Endometrial microvascular endothelial cells (primary cell): ENCODE measurements at regions not wholly inside any gene's neighbourhood (a gene's known extent, or its start where the extent isn't known, plus 50 kb on each side); places are given as distances from the start of the nearest gene placed in this dataset.
"Not testable (repeated sequence)": the region's sequence is repeated elsewhere in the genome, so short reads cannot be mapped to it uniquely, and the experiment has no call there.

Experiments used
- in situ Hi-C: cut with HindIII; loops from 2 replicates; pipeline ENCODE4 v1.10.0; 2017; ENCODE audit warnings: low sequenced_read_pairs, low pct_unique_long_range_greater_than_20kb; ENCODE audit errors: inconsistent ontology term

DNA sequence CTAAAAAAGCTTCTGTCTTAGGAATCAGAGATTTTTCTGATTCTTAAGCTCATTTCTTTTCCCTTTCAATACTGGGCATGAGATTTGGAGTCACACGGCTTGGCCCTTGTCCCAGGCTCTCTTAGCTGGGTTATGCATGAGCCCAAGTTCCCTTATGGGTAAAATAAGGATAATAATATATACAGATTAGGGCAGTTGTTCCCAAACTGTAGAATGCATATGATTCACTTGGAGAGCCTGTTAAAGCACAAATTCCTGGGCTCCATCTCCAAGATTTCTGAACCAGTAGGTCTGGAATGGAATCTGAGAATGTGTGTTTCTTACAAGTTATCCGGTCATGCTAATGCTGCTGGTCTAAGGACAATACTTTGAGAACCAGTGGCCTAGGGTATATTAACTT, 154.0 kb downstream of the REEP3 start:
- in situ Hi-C loops = no loop called here

DNA sequence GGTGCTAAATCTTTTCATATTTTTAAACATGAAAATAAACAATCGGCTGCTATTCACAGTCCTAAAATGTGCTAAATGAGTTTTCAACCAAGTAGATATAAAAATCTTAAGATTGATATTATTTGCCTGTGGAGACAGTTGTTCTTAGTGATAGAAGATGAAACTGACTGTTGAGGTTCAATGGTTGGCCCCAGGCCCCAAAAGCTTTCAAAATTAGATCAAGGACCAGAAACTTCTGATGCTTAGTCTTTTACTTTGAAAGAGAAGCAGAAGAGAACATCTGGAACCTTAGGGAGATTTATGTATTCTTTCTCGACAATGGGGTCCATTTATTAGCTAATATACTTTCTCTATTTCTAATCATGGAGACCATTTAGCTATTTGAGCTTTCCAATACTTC, 155.8 kb downstream of the REEP3 start:
- in situ Hi-C loops = no loop called here

- in situ Hi-C loops = not testable (repeated sequence)
Measured at GRCh38 chr10:63680545-63680944, 159.3 kb downstream of the REEP3 start.

DNA sequence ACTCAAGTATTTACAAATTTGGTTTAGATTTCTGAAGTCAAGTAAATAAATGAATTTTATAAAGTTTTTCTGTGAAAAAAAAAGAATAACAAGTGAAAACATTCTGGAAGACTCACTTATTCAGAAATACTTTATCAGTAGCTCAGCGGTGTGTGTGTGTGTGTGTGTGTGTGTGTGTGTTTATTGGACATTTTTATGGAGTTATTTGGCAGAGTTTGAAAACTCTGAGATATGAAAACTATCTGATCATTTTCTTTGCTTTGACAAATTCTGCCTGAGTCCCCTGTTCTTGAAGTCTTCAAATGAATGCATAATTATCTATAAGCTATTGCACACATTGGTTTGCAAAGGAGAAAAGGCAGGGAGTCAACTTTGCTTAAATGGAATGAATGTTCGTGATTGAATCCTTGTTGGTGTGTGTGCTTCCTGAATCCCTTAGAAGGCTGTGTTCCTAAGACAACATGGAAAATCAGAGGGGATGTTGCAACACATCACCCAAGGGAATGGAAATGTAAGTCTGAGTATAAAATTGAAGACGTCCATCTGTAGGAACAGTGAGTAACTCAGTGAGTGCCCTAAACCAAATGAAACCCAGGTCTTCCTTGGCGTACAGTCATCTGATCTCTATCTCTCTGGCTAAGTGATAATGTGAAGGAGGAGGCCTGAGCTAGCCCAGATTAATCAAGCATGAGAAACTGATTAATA, 160.9 kb downstream of the REEP3 start:
- in situ Hi-C loops = no loop called here

DNA sequence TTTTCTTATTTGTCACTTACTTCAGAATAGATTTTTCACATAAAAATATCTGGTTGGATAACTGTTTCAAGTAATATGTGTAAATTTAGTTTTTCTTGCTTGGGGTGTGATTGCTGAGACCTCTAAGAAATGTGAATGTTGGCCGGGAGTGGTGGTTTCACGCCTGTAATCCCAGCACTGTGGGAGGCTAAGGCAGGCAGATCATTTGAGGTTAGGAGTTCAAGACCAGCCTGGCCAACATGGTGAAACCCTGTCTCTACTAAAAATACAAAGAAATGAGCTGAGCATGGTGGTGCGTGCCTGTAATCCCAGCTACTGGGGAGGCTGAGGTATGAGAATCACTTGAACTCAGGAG, 161.5 kb downstream of the REEP3 start:
- in situ Hi-C loops = not testable (repeated sequence)

GRCh38 chr10:63683223-63683622, 162.0 kb downstream of the REEP3 start:
- in situ Hi-C loops = no loop called here

- in situ Hi-C loops = no loop called here
Measured at GRCh38 chr10:63683686-63684085, 162.5 kb downstream of the REEP3 start.

DNA sequence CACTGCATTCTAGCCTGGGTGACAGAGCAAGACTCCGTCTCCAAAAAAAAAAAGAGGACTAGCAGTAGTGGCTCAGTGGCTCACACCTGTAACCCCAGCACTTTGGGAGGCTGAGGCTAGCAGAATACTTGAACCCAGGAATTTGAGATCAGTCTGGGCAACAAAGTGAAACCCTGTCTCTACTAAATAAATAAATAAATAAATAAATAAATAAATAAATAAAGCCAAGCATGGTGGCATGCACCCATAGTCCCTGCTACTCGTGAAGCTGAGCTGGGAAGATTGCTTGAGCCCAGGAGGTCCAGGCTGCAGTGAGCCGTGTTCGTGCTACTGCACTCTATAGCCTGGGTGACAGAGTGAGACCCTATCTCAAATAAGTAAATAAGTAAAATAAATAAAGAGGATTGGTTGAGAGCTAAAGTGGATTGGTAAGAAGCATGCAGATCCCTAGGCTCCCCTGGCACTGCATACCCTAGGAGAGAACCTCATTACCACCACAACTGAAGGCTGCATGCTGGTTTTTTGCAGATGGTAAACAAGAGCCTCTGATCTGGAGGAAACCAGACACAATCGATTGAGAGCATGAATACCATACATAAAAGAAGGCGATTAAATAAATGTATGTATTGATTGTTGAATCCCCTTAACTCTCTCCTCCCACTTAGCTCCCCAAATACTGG, 163.2 kb downstream of the REEP3 start:
- in situ Hi-C loops = no loop called here

GRCh38 chr10:63689768-63690167, 168.6 kb downstream of the REEP3 start:
- in situ Hi-C loops = no loop called here

GRCh38 chr10:63692220-63692896, 171.2 kb downstream of the REEP3 start:
- in situ Hi-C loops = no loop called here

- in situ Hi-C loops = not testable (repeated sequence)
Measured at GRCh38 chr10:63693021-63693420, 171.8 kb downstream of the REEP3 start.

- in situ Hi-C loops = no loop called here
Measured at GRCh38 chr10:63696205-63696604, 175.0 kb downstream of the REEP3 start.

- in situ Hi-C loops = no loop called here
Measured at GRCh38 chr10:63697956-63698786, 177.0 kb downstream of the REEP3 start.

GRCh38 chr10:63698787-63699150, 177.6 kb downstream of the REEP3 start:
- in situ Hi-C loops = no loop called here

DNA sequence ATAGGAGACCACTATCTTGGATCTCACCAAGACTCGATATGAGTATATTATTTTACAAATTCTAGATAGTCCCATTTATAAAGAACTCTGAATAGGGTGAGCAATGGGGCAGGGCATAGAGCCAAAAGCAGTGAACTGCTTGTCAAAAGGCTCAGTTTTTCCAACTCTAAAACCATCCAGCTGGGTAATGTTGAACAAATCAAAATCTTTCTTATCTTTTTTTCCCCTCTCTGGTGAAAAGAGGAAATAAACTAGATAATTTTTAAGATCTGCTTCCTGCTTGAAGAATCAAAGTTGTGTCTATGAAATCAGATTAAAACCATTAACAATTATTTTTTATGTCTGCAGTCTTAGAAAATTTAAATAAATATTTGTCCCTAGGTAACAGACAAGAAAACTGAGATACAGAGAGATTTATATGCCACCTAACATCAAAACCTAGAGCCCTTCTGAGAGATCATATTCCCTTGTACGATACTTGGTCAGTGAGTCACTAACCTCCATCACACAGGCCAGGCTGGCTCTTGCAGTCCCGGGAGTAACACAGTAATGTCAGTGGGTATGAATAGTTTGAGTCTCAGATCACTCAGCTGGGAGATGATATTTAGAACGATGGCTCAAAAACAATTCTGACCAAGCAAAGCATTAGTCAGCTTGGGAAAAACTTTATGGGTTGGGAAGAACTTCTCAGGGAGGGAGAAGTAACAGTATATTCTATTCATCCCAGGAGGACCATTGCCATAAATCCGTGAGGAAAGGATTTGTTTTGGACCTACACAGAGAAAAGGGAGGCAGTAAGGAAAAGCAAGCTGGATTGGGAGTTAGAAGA, 178.8 kb downstream of the REEP3 start:
- in situ Hi-C loops = loop anchor here (25.0 kb wide), 2 partner anchors 112 to 188 kb away; partner anchors contain the start of gene REEP3

- in situ Hi-C loops = loop anchor here (25.0 kb wide), 2 partner anchors 112 to 188 kb away; partner anchors contain the start of gene REEP3
Measured at GRCh38 chr10:63700631-63701156, 179.5 kb downstream of the REEP3 start.

DNA sequence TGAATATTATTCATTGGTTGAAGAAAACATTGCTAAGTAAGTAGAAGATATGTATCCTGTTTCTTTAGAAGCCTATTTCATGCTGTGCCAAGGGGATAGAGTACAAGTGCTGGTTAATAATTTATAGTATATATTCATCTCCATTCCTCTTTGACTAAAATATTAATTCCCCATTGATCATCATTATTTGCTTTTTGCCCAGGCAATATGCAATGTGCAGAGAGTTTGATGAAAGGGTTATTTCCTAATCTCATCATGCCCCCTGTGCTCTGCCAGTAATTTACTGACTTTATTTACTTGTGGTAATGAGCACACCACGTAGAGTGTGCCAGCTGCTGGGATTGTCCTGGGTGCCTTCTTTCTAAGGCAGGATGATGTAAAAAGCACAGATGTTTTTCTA, 180.9 kb downstream of the REEP3 start:
- in situ Hi-C loops = loop anchor here (25.0 kb wide), 2 partner anchors 110 to 190 kb away; partner anchors contain the start of gene REEP3

GRCh38 chr10:63703113-63703670, 182.0 kb downstream of the REEP3 start:
- in situ Hi-C loops = loop anchor here (25.0 kb wide), 2 partner anchors 109 to 191 kb away; partner anchors contain the start of gene REEP3
